ENCODE measurements at regions not wholly inside any gene's neighbourhood (a gene's known extent, or its start where the extent isn't known, plus 50 kb on each side); places are given as distances from the start of the nearest gene placed in this dataset.

GRCh38 chr4:163269869-163270268, 62.5 kb downstream of the NPY1R start:
- 50% methylated on average over 5 of the region's 5 CpGs for WGBS (ENCODE audit: missing lambda C conversion rate)
- FAIRE-seq, result no peak
- no peak overlapping the region for H3K27ac ChIP-seq
- H3K4me3 ChIP-seq, result no peak overlapping the region
- ChIA-PET POLR2A (no interaction called here), CTCF (no interaction called here)
- H3K9me3 ChIP-seq, result no peaks in the 10 kb centered on the region
- DNase-seq (ENCODE audit: low read depth in 1 of 2, low spot score in 1 of 2), result no peak
- H3K4me2 ChIP-seq, result no peak overlapping the region
- TF ChIP-seq RARB (CRISPR knock-in tag; IDR thresholded peaks at IDR 0.05) (no peak), CEBPB (IDR thresholded peaks at IDR 0.05) (no peak)
- TF ChIP-seq, protein P1, sequence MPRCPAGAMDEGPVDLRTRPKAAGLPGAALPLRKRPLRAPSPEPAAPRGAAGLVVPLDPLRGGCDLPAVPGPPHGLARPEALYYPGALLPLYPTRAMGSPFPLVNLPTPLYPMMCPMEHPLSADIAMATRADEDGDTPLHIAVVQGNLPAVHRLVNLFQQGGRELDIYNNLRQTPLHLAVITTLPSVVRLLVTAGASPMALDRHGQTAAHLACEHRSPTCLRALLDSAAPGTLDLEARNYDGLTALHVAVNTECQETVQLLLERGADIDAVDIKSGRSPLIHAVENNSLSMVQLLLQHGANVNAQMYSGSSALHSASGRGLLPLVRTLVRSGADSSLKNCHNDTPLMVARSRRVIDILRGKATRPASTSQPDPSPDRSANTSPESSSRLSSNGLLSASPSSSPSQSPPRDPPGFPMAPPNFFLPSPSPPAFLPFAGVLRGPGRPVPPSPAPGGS (IDR thresholded peaks at IDR 0.05), result no peak
- TF ChIP-seq, protein P2, sequence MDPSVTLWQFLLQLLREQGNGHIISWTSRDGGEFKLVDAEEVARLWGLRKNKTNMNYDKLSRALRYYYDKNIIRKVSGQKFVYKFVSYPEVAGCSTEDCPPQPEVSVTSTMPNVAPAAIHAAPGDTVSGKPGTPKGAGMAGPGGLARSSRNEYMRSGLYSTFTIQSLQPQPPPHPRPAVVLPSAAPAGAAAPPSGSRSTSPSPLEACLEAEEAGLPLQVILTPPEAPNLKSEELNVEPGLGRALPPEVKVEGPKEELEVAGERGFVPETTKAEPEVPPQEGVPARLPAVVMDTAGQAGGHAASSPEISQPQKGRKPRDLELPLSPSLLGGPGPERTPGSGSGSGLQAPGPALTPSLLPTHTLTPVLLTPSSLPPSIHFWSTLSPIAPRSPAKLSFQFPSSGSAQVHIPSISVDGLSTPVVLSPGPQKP (IDR thresholded peaks at IDR 0.05; ENCODE audit: low read depth, low read length), result no peak
- TF ChIP-seq, protein P3, sequence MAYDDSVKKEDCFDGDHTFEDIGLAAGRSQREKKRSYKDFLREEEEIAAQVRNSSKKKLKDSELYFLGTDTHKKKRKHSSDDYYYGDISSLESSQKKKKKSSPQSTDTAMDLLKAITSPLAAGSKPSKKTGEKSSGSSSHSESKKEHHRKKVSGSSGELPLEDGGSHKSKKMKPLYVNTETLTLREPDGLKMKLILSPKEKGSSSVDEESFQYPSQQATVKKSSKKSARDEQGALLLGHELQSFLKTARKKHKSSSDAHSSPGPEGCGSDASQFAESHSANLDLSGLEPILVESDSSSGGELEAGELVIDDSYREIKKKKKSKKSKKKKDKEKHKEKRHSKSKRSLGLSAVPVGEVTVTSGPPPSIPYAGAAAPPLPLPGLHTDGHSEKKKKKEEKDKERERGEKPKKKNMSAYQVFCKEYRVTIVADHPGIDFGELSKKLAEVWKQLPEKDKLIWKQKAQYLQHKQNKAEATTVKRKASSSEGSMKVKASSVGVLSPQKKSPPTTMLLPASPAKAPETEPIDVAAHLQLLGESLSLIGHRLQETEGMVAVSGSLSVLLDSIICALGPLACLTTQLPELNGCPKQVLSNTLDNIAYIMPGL (CRISPR knock-in tag; IDR thresholded peaks at IDR 0.05; ENCODE audit: borderline replicate concordance), result no peak
- no peak for ATAC-seq
- H3K4me1 ChIP-seq, result no peaks in the 10 kb centered on the region

DNA sequence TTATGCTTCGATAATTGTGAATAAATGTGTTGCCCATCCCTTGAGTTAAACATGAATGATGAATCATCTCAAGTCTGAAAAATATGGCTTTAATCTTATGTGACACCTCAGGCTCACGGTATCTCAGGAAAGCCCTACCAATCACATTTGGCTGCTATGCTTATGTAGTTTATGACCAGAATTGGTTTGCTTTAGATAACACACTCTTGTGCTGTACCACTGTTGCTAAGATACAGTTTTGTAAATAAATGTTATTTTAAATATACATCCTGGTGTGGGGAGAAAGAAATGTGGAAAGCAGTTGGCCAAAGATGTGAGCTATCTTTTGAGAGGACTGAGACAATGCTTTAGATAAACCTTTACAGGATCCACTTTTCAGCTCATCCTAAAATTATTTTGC, 63.2 kb downstream of the NPY1R start:
- FAIRE-seq, result no peak
- no peak overlapping the region for H3K4me2 ChIP-seq
- no peaks in the 10 kb centered on the region for H3K4me1 ChIP-seq
- no peak overlapping the region for H3K27ac ChIP-seq
- ATAC-seq, result no peak
- ChIA-PET POLR2A (no interaction called here), CTCF (no interaction called here)
- no peak for DNase-seq (ENCODE audit: low read depth in 1 of 2, low spot score in 1 of 2)
- no peak overlapping the region for H3K4me3 ChIP-seq
- no peaks in the 10 kb centered on the region for H3K9me3 ChIP-seq
- TF ChIP-seq POLR2AphosphoS2 (conservative IDR thresholded peaks at IDR 0.05; ENCODE audit: low read length) (no peak), MYC (IDR thresholded peaks at IDR 0.05; ENCODE audit: borderline replicate concordance, low read length) (no peak), FOSL2 (IDR thresholded peaks at IDR 0.05) (no peak), FOSL2 (CRISPR knock-in tag; IDR thresholded peaks at IDR 0.05) (no peak), EHF (CRISPR knock-in tag; IDR thresholded peaks at IDR 0.05) (no peak), JUN (IDR thresholded peaks at IDR 0.05) (no peak), EHMT2 (IDR thresholded peaks at IDR 0.05; ENCODE audit: low read depth) (no peak)
- 11% methylated on average over 2 of the region's 2 CpGs for WGBS (ENCODE audit: missing lambda C conversion rate)

GRCh38 chr4:163264934-163265333, 67.5 kb downstream of the NPY1R start:
- FAIRE-seq (no peak), ATAC-seq (no peak), DNase-seq (ENCODE audit: low read depth in 1 of 2, low spot score in 1 of 2) (no peak)
- no peak overlapping the region for H3K4me2 ChIP-seq
- CTCF ChIA-PET, result no interaction called here
- H3K4me3 ChIP-seq, result no peak overlapping the region
- TF ChIP-seq MAFK (IDR thresholded peaks at IDR 0.05; ENCODE audit: partially characterized antibody) (peak; percentile 50), CBX8 (IDR thresholded peaks at IDR 0.05) (no peak)
- no peaks in the 10 kb centered on the region for H3K9me3 ChIP-seq
- POLR2A ChIA-PET, result no interaction called here
- WGBS (ENCODE audit: missing lambda C conversion rate), result 13% methylated on average over 2 of the region's 2 CpGs
- no peak overlapping the region for H3K27ac ChIP-seq
- no peaks in the 10 kb centered on the region for H3K4me1 ChIP-seq

DNA sequence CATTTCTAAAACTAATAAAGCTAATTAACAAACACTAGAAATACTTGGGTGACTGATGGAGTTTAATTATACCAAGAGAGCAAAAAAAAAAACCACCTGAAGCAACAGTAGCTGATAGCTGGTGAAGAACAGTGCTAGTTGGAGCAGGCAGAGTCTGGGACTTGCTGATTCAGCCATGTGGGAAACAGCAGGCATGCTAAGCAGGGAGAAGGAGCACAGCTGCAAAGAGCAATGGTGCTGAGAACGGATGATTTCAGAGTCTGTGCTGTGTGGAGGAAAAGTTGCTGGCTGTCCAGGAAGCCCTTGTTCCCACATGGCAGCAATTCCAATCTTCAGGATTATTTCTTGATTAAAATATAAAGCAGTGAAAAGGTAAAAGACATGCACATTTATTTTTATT, 68.8 kb downstream of the NPY1R start:
- no peak for DNase-seq (ENCODE audit: low read depth in 1 of 2, low spot score in 1 of 2)
- ChIA-PET CTCF (no interaction called here), POLR2A (no interaction called here)
- no peaks in the 10 kb centered on the region for H3K9me3 ChIP-seq
- TF ChIP-seq NPAS2 (CRISPR knock-in tag; IDR thresholded peaks at IDR 0.05; ENCODE audit: borderline replicate concordance), result no peak
- 0% methylated on average over 1 of the region's 1 CpG for WGBS (ENCODE audit: missing lambda C conversion rate)
- no peak for ATAC-seq
- H3K27ac ChIP-seq, result no peak overlapping the region
- FAIRE-seq, result no peak
- no peak overlapping the region for H3K4me3 ChIP-seq
- H3K4me2 ChIP-seq, result no peak overlapping the region
- no peaks in the 10 kb centered on the region for H3K4me1 ChIP-seq

Data from A549 (cell line).